GM12865 (cell line): ENCODE measurements at regions not wholly inside any gene's neighbourhood (a gene's known extent, or its start where the extent isn't known, plus 50 kb on each side); places are given as distances from the start of the nearest gene placed in this dataset.

ENCODE experiments used
- DNase-seq: peaks from one replicate; pipeline ENCODE4 v3.0.0; 2010; ENCODE audit warnings: low read depth
- H3K4me3 ChIP-seq: 2 replicates; pipeline ENCODE4 v1.5.1; 2011; ENCODE audit warnings: mild to moderate bottlenecking, low read depth, low read length, control low read depth
- TF ChIP-seq, protein P1 (sequence below): IDR thresholded peaks from 2 replicates; pipeline ENCODE4 v1.5.1; 2011; ENCODE audit warnings: low read length, control low read depth, low read depth, inconsistent platforms; ENCODE audit not compliant: insufficient read depth; ENCODE audit errors: missing control alignments

DNA sequence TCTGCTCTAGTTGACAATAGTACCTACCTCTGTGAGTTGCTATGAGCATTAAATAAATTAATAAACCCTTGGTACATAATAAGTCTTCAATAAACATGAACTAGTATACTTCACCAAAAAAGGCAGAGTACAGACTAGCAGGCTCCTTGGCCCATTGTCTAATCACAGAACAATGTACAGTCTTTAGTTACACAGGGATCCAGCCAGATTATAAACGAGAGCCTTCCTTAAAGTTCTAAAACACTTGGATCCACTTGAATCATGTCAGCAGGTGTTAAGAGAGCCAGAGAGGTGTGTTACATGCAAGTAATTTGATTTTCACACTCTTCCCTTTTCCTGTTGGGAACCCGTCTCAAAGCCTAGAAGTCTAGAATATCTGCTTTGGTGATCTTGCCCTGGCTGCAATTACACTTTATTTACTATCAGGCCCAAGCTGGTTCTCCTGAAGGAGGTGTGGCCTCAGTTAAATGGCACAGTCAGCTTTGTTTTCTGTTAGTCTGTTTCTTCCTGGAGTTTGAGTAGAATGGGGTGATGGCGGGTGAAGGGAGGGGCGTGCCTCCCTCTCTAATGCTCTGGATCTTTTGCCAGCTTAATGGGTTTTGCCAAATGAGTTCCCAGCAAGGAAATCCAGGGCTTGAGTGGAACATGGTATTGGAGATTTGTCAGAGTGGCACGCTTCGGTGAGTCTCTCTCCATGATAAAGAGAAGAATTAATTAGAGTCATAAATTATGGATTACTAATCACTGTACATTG is 570.9 kb upstream of the CAMK1G start:
- TF ChIP-seq, protein P1, sequence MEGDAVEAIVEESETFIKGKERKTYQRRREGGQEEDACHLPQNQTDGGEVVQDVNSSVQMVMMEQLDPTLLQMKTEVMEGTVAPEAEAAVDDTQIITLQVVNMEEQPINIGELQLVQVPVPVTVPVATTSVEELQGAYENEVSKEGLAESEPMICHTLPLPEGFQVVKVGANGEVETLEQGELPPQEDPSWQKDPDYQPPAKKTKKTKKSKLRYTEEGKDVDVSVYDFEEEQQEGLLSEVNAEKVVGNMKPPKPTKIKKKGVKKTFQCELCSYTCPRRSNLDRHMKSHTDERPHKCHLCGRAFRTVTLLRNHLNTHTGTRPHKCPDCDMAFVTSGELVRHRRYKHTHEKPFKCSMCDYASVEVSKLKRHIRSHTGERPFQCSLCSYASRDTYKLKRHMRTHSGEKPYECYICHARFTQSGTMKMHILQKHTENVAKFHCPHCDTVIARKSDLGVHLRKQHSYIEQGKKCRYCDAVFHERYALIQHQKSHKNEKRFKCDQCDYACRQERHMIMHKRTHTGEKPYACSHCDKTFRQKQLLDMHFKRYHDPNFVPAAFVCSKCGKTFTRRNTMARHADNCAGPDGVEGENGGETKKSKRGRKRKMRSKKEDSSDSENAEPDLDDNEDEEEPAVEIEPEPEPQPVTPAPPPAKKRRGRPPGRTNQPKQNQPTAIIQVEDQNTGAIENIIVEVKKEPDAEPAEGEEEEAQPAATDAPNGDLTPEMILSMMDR: no peak
- DNase-seq: no peak
- H3K4me3 ChIP-seq: no peak overlapping the region

DNA sequence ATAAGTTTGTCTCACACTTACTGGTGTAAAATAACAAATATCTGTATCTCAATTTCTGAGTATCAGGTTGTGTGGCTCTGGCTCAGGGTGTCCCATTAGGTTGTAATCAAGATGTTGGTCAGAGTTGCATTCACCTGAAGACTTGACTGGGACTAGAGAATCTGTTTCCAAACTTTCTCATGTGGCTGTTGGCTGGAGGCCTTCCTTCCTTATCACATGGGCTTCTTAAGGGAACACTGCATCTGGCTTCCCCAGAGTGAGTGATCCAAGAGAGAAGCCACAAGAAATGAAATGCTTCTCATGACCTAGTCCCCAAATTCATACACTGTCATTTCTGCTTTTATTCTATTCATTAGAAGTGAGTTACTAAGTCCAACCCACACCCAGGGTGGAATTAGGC is 568.4 kb upstream of the CAMK1G start:
- DNase-seq: no peak
- no peak overlapping the region for H3K4me3 ChIP-seq
- TF ChIP-seq, protein P1: no peak

DNA sequence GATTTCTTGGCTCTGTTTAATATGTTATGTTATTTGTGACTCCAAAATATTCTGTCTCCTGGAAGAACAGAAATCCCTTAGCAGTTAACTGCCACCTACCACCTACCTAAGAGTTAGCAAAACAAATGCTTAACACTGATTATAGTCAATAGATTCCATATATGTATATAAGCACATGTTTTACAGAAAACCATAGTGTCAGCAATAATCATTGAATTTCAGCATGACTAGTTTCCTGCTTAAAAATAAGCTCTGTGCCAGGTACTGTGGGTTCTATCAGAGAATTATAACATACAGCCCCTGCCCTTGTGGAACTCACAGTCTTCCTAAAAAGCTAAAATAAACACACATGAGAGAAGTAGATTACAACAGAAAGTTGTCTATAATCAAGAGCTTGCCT is 561.9 kb upstream of the CAMK1G start:
- TF ChIP-seq, protein P1: no peak
- no peak for DNase-seq
- H3K4me3 ChIP-seq: no peak overlapping the region

DNA sequence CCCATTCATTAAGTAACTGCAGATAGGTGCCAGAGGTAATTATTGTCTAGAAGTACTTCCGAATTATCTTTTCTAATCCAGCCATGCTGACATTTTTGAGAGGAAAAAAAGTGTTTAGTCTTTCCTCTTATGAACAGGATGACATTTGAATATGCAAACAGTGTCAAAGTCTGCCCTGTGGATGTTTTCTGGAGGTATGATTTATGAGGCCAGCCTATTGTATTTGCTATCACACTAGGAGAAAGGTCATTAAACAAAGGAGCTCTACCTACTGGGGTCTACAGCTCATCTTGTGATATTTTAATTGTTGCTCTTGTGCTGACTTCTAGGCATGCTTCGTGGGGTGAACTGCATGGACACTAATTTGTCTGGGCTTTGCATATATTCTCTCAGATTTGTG is 559.7 kb upstream of the CAMK1G start:
- H3K4me3 ChIP-seq: no peak overlapping the region
- no peak for DNase-seq
- TF ChIP-seq, protein P1: no peak

DNA sequence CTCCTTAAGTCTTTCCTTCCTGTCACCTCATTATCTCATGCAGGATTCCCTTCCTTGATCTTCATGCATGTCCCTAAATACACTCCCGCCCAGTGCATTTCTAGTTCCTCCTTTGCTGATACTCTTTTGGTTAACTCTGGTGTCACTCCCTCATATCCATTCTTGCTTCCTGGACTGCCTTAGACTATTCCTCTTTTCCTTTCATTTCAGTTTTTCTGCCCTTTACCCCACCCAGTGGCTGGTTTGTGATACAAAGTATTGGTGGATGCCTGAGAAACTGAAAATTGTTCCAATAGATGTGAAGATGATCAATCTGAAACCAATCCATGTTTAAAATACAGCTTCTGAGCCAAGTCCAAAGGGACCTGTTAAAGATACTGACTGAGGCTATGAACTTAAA is 553.8 kb upstream of the CAMK1G start:
- TF ChIP-seq, protein P1: no peak
- H3K4me3 ChIP-seq: no peak overlapping the region
- no peak for DNase-seq

DNA sequence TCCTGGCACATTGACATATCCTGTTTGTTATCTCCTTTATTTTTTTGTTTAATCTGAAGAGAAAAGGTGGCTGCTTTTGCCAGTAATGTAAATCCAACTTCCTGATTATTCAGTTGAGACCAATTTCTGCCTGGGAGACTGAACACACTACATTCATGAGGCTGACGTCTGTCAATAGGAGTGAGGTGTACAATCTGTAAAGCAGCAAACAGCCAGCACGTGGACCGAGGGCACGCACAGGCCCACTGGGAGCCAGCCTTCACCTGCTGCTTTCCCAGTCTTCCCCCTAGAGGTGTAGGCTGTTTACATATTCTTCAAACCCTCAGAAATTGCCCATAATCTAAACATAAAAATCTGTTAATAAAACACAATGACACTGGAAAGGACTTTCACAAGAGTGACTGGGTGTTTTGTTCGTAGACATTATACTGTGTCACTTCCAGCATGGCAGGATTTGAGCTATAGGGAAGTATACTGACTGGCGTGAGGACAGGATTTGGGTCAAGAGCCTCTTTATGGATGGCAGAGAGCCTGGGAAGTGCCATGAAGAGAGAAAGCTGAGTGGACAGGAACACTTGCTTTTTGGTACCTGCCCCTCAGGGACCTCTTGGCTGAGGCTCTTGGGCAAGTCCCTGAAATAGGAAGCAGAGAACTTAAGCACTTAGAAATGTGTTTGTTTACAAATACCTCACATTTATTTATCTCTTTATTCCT is 552.9 kb upstream of the CAMK1G start:
- DNase-seq: no peak
- TF ChIP-seq, protein P1: no peak
- H3K4me3 ChIP-seq: no peak overlapping the region
